HG03196 (cell line): ENCODE measurements at regions not wholly inside any gene's neighbourhood (a gene's known extent, or its start where the extent isn't known, plus 50 kb on each side); places are given as distances from the start of the nearest gene placed in this dataset.
A peak's percentile ranks its signal among the peaks of the same experiment; 100 is the strongest.

Experiments used
- ATAC-seq: cut with Tn5 transposase; IDR thresholded peaks from one replicate; pipeline ENCODE4 v1.9.1; 2021; ENCODE audit not compliant: unreplicated experiment

GRCh38 chr12:18965203-18965602 is 164.3 kb upstream of the PLEKHA5 start:
- no peak for ATAC-seq

- ATAC-seq = no peak
Observed at GRCh38 chr12:18966954-18967353, 162.6 kb upstream of the PLEKHA5 start.

GRCh38 chr12:18967814-18968213 is 161.7 kb upstream of the PLEKHA5 start:
- ATAC-seq = no peak

GRCh38 chr12:18969512-18969911 is 160.0 kb upstream of the PLEKHA5 start:
- no peak for ATAC-seq

GRCh38 chr12:18970603-18971002 is 158.9 kb upstream of the PLEKHA5 start:
- ATAC-seq = no peak

- ATAC-seq = no peak
Observed at GRCh38 chr12:18971932-18972331, 157.6 kb upstream of the PLEKHA5 start.

GRCh38 chr12:18975933-18976332 is 153.6 kb upstream of the PLEKHA5 start:
- ATAC-seq = no peak

GRCh38 chr12:18979401-18980126 is 150.0 kb upstream of the PLEKHA5 start:
- no peak for ATAC-seq

GRCh38 chr12:18981732-18982131 is 147.8 kb upstream of the PLEKHA5 start:
- peak; percentile 25 for ATAC-seq

- ATAC-seq = peak; percentile 57
Observed at GRCh38 chr12:18982226-18982949, 147.1 kb upstream of the PLEKHA5 start.

GRCh38 chr12:18983854-18984253 is 145.7 kb upstream of the PLEKHA5 start:
- no peak for ATAC-seq

- ATAC-seq = no peak
Observed at GRCh38 chr12:18990856-18991255, 138.7 kb upstream of the PLEKHA5 start.

- ATAC-seq = no peak
Observed at GRCh38 chr12:18992336-18992735, 137.2 kb upstream of the PLEKHA5 start.

GRCh38 chr12:18998343-18999261 is 130.9 kb upstream of the PLEKHA5 start:
- ATAC-seq = no peak

GRCh38 chr12:19000836-19001235 is 128.7 kb upstream of the PLEKHA5 start:
- no peak for ATAC-seq

GRCh38 chr12:19002216-19002615 is 127.3 kb upstream of the PLEKHA5 start:
- no peak for ATAC-seq

GRCh38 chr12:19003141-19003540 is 126.4 kb upstream of the PLEKHA5 start:
- ATAC-seq = no peak

GRCh38 chr12:19003987-19004619 is 125.4 kb upstream of the PLEKHA5 start:
- ATAC-seq = no peak

GRCh38 chr12:19005257-19005801 is 124.2 kb upstream of the PLEKHA5 start:
- no peak for ATAC-seq

- no peak for ATAC-seq
Observed at GRCh38 chr12:19006626-19007137, 122.9 kb upstream of the PLEKHA5 start.
